HG03280 (cell line): ENCODE measurements at regions not wholly inside any gene's neighbourhood (a gene's known extent, or its start where the extent isn't known, plus 50 kb on each side); places are given as distances from the start of the nearest gene placed in this dataset.

Source experiments
- ATAC-seq: cut with Tn5 transposase; IDR thresholded peaks from one replicate; pipeline ENCODE4 v1.9.1; 2021; ENCODE audit warnings: mild to moderate bottlenecking, moderate library complexity; ENCODE audit not compliant: unreplicated experiment

- ATAC-seq, result no peak
Observed at GRCh38 chr5:88545338-88545737, 276.7 kb upstream of the TMEM161B start.

DNA sequence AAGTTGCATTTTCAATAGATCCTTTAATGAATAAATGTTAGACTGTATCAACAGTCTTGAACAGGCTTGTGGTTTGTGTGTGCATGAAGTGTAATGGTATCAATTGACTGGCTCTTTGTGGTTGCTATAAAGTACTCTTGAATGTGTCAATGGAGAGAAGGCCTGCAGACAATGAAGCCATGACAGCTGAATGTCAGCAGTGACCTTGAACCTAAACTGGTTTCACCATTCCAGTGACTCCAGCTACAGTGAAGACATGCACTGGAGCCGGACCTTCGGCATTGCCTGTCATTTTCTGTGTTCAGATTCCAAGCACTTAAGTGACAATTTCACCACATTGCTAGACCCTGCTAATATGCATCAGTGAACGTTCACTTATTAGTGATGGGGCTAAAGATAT is 276.0 kb upstream of the TMEM161B start:
- no peak for ATAC-seq

GRCh38 chr5:88544136-88544645 is 275.5 kb upstream of the TMEM161B start:
- no peak for ATAC-seq

DNA sequence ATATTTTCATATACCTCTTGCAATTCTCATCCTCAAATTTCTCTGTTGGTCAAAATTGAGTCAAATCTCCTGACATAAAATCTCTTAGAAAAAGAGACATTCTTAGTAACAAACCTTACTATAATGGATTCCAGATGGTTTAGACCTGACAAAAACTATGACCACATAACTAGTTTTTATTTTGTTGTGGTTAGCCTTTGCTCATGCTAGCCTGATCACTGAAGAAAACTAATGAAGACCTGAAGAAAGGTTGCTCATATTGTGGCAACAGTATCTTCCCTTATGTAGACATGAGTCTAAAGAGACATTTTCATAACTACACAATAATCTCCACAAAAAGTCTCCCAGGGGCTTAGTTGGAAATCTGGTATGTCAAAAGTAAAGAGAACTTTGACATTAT is 274.1 kb upstream of the TMEM161B start:
- no peak for ATAC-seq

DNA sequence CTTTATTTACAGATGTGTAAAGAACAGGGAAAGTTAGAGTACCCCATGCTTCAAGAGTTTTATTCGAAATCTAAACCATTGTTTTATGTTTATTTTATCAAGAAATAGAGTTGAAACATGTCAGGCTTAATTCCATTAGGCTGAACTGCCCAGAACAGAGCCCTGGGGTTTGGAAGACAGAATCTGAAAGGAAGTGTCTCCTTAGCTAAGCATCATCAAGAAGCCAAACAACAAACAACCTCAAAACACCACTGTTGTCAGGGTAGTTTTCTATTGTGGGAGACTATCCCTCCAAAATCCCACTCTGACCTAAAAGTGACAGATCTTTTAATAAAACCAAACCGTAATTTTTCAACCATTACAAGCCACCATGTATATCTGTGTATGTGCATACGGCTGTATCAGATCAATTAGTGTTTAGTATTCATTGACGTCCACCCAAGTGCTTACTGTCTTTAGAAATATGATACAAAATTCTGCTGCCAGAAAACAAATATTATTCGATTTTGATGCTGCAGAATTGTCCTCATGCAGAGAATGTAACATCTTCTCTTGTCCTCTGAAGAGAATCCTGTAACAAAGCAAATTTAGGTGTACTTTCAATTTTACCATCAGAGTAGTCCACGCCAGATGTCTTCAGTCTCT is 271.9 kb upstream of the TMEM161B start:
- ATAC-seq, result no peak

DNA sequence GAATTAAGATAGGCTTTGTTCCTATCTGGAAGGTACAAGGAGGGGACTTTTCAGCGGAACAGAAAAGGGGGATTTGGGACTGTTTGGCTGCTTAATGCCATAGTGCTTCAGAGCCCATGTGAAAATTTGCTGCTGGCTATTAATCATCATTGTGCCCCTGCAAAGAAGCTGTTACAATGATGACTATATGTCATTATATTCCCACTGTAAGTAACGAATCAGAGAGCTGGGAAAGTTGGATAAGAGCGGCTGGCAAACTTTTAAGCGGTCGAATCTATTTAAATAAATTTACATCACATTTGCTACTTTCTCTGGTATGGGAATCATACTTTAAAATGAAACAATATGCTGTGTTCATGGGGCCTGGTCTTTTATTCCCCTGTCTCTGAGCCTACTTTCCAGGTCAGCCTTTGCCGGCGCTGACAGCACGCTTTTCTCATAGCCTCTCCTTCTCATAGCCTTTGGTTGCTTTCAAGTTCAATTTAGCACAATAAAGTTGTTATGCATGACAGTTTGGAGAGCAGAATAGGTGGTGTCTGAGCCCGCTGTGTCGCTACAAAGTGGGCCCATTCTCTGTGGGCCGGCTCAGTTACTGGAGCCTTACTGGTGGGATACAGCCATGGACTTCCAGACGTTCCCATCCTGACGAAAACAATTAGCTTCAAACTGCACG is 271.2 kb upstream of the TMEM161B start:
- no peak for ATAC-seq

DNA sequence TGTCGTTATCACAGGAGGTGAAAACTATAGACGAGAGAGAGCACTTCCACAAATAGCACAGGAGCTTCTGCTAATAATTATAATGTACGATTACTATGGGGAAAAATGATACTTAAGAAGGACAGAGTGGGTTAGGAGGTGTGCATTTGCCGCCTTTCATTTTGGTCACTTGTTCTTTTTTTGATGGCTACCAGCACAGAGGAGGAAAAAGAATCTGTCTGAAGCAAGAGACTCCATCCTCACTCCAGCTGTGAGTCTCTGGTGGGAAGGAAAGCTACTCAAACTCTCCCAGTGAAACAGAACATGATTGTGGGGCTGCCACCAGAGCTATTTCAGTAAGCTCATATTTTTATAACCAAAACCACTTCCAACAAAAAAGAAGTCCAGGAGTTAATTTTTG is 270.4 kb upstream of the TMEM161B start:
- no peak for ATAC-seq

DNA sequence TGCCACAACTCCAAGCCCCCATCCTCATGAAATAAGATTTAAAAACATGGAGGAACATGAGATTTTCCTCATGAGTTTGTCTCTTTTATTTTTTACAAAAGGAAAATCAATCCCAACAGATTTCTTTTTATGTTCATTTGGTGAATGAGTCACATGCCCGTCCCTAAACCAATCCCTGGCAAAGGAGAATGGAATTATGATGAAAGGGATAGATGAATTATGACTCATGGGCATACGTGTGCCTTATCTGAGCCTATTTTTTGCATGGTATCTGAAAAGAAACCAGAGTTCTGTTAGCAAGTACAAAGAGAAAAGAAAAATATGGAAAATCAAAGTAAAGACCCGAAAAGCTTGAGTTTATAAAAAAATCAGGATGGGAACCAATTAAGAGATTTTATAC is 267.5 kb upstream of the TMEM161B start:
- no peak for ATAC-seq

GRCh38 chr5:88524941-88525340 is 256.3 kb upstream of the TMEM161B start:
- no peak for ATAC-seq

- ATAC-seq, result no peak
Observed at GRCh38 chr5:88519066-88519465, 250.4 kb upstream of the TMEM161B start.

GRCh38 chr5:88518131-88519016 is 249.7 kb upstream of the TMEM161B start:
- ATAC-seq, result no peak

GRCh38 chr5:88515881-88516819 is 247.5 kb upstream of the TMEM161B start:
- ATAC-seq, result no peak

- no peak for ATAC-seq
Observed at GRCh38 chr5:88515068-88515467, 246.4 kb upstream of the TMEM161B start.

- ATAC-seq, result no peak
Observed at GRCh38 chr5:88509403-88509802, 240.8 kb upstream of the TMEM161B start.

GRCh38 chr5:88507261-88507660 is 238.6 kb upstream of the TMEM161B start:
- ATAC-seq, result no peak

DNA sequence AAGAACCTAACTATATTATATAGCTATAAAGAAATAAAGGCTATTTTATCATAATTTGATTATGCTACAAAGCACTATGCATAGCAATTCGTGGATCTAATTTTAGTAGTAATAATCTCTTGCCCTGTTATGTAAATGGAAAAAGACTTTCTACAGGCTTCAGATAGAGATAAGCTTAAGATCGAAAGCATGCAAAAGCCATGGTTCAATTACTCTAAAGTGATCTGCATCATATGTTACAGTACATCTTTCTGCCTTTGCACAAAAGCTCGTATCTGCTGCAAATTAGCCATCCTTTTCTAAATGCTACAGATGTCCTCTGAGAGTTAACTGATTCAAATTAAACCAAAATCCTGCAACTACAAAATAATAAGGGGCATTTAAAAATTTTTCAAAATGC is 234.8 kb upstream of the TMEM161B start:
- ATAC-seq, result no peak

- no peak for ATAC-seq
Observed at GRCh38 chr5:88503041-88503345, 234.3 kb upstream of the TMEM161B start.

- ATAC-seq, result peak; percentile 75
Observed at GRCh38 chr5:88502179-88503040, 233.8 kb upstream of the TMEM161B start.

- no peak for ATAC-seq
Observed at GRCh38 chr5:88495810-88496209, 227.2 kb upstream of the TMEM161B start.

GRCh38 chr5:88490874-88491273 is 222.2 kb upstream of the TMEM161B start:
- ATAC-seq, result no peak
